H1 (cell line): ENCODE measurements at regions not wholly inside any gene's neighbourhood (a gene's known extent, or its start where the extent isn't known, plus 50 kb on each side); places are given as distances from the start of the nearest gene placed in this dataset.

Experiments
- CTCF ChIA-PET: fragments of 300-600 bp; sonication (Branson Sonifier 250); formaldehyde crosslinking; loops from one replicate; lab custom pipeline; 2021; ENCODE audit not compliant: partially characterized antibody; lab: Charles Lee
- POLR2A ChIA-PET: fragments of 300-600 bp; sonication (Branson Sonifier 250); formaldehyde crosslinking; loops from one replicate; lab custom pipeline; 2021; ENCODE audit warnings: inconsistent platforms; ENCODE audit not compliant: partially characterized antibody; lab: Charles Lee
- DNase-seq, 2 experiments: peaks; one replicate each; pipeline versions ENCODE4 v3.0.0 to v3.0.0-alpha.2; 2010 to 2022; ENCODE audit warnings: low spot score in 2 of 2, low read depth in 1 of 2, mixed read lengths in 1 of 2
- FAIRE-seq: peaks from 2 replicates; lab custom pipeline; 2011; peaks lifted over from hg19 to GRCh38; lab: Jason Lieb, UNC
- H2AFZ ChIP-seq: 2 replicates; pipeline ENCODE4 v1.8.1; 2012; ENCODE audit warnings: low read length, inconsistent platforms
- H2AK5ac ChIP-seq: 2 replicates; pipeline ENCODE4 v1.6.1; 2013; ENCODE audit warnings: low read depth, low read length
- H2BK120ac ChIP-seq: replicated peaks from 2 replicates; pipeline ENCODE3; 2013; ENCODE audit warnings: low read depth, low read length, inconsistent platforms
- H2BK12ac ChIP-seq: 2 replicates; pipeline ENCODE4 v1.6.1; 2013; ENCODE audit warnings: low read depth, low read length
- H2BK15ac ChIP-seq: 2 replicates; pipeline ENCODE4 v1.6.1; 2013; ENCODE audit warnings: low read length
- H2BK20ac ChIP-seq: 2 replicates; pipeline ENCODE4 v1.6.1; 2013; ENCODE audit warnings: low read length
- H2BK5ac ChIP-seq: 2 replicates; pipeline ENCODE4 v1.6.1; 2013; ENCODE audit warnings: low read depth, low read length
- H3K14ac ChIP-seq: 2 replicates; pipeline ENCODE4 v1.6.1; 2013; ENCODE audit warnings: inconsistent platforms; ENCODE audit not compliant: insufficient read length
- H3K18ac ChIP-seq: 2 replicates; pipeline ENCODE4 v1.6.1; 2013; ENCODE audit warnings: low read length; ENCODE audit errors: extremely low read depth
- H3K23ac ChIP-seq: 2 replicates; pipeline ENCODE4 v1.6.1; 2013; ENCODE audit warnings: inconsistent platforms; ENCODE audit not compliant: insufficient read length
- H3K23me2 ChIP-seq: 2 replicates; pipeline ENCODE4 v1.6.1; 2013; ENCODE audit warnings: low read depth, low read length
- H3K27ac ChIP-seq: 2 replicates; pipeline ENCODE4 v1.6.1; 2011; ENCODE audit warnings: low read depth, low read length, inconsistent platforms
- H3K27me3 ChIP-seq, 4 experiments: replicated peaks in 1 of 4; 1 replicate in 1 of 4; 2 replicates in 3 of 4; pipeline versions ENCODE4 v1.6.1 to v1.8.1; 2011 to 2013; ENCODE audit warnings: low read length in 3 of 4, mild to moderate bottlenecking in 3 of 4, inconsistent platforms in 2 of 4, mixed read lengths in 2 of 4, moderate library complexity in 1 of 4; ENCODE audit not compliant: control insufficient read depth in 3 of 4, insufficient read depth in 3 of 4; ENCODE audit errors: extremely low read depth in 1 of 4
- H3K36me3 ChIP-seq, 4 experiments: 2 replicates each; pipeline versions ENCODE4 v1.6.1 to v1.8.1; 2011 to 2013; ENCODE audit warnings: mild to moderate bottlenecking in 4 of 4, low read length in 3 of 4, moderate library complexity in 2 of 4, control low read depth in 1 of 4, inconsistent platforms in 1 of 4; ENCODE audit not compliant: insufficient read depth in 4 of 4, control insufficient read depth in 2 of 4
- H3K4ac ChIP-seq: replicated peaks from 2 replicates; pipeline ENCODE3; 2013; ENCODE audit warnings: low read length, low read depth, mixed read lengths, inconsistent platforms; ENCODE audit not compliant: insufficient read length
- H3K4me1 ChIP-seq, 4 experiments: replicated peaks in 1 of 4; 1 replicate in 1 of 4; 2 replicates in 3 of 4; pipeline versions ENCODE4 v1.6.1 to v1.8.1; 2011 to 2013; ENCODE audit warnings: low read length in 3 of 4, inconsistent platforms in 2 of 4, mixed read lengths in 1 of 4; ENCODE audit not compliant: insufficient read depth in 4 of 4, control insufficient read depth in 3 of 4
- H3K4me2 ChIP-seq, 2 experiments: 2 replicates each; pipeline versions ENCODE4 v1.6.1 to v1.8.1; 2011 to 2013; ENCODE audit warnings: low read depth in 2 of 2, low read length in 2 of 2, control low read depth in 1 of 2, inconsistent platforms in 1 of 2, mild to moderate bottlenecking in 1 of 2; ENCODE audit not compliant: insufficient read depth in 1 of 2
- H3K4me3 ChIP-seq, 4 experiments: fragments of 200-600, 300-600 bp in 1 of 4; sonication (generic), shearing (Covaris generic), sonication (Bioruptor Twin) in 1 of 4; 2 replicates each; pipeline versions ENCODE4 v1.5.1 to v1.8.1; 2011 to 2016; ENCODE audit warnings: low read length in 4 of 4, low read depth in 3 of 4, control low read depth in 2 of 4, inconsistent platforms in 2 of 4, mild to moderate bottlenecking in 2 of 4, mixed read lengths in 1 of 4, moderate library complexity in 1 of 4; ENCODE audit not compliant: insufficient read depth in 2 of 4; ENCODE audit errors: extremely low read depth in 1 of 4
- H3K56ac ChIP-seq: replicated peaks from 2 replicates; pipeline ENCODE3; 2013; ENCODE audit warnings: low read depth, mild to moderate bottlenecking, mixed read lengths, low read length, inconsistent platforms; ENCODE audit not compliant: insufficient read length
- H3K79me1 ChIP-seq: 2 replicates; pipeline ENCODE4 v1.6.1; 2013; ENCODE audit warnings: low read depth, low read length, control low read depth
- H3K79me2 ChIP-seq, 2 experiments: 2 replicates each; pipeline versions ENCODE4 v1.6.1 to v1.8.1; 2012 to 2013; ENCODE audit warnings: low read length in 2 of 2, mild to moderate bottlenecking in 2 of 2, inconsistent platforms in 1 of 2; ENCODE audit not compliant: insufficient read depth in 2 of 2, control insufficient read depth in 1 of 2
- H3K9ac ChIP-seq, 4 experiments: replicated peaks in 1 of 4; 1 replicate in 1 of 4; 2 replicates in 3 of 4; pipeline versions ENCODE4 v1.6.1 to v1.8.1; 2011 to 2013; ENCODE audit warnings: low read depth in 3 of 4, low read length in 3 of 4, control low read depth in 2 of 4, mild to moderate bottlenecking in 2 of 4, moderate library complexity in 2 of 4, inconsistent platforms in 1 of 4; ENCODE audit errors: extremely low read depth in 1 of 4
- H3K9me3 ChIP-seq, 2 experiments: 2 replicates each; pipeline versions ENCODE4 v1.6.1 to v1.8.1; 2012 to 2013; ENCODE audit warnings: mild to moderate bottlenecking in 2 of 2, moderate library complexity in 2 of 2, control low read depth in 1 of 2, inconsistent platforms in 1 of 2, low read depth in 1 of 2, low read length in 1 of 2, mixed read lengths in 1 of 2; ENCODE audit not compliant: insufficient read depth in 2 of 2
- H4K20me1 ChIP-seq, 2 experiments: replicated peaks in 1 of 2; 2 replicates each; pipeline versions ENCODE3 to v1.8.1; 2011 to 2013; ENCODE audit warnings: inconsistent platforms in 2 of 2, low read length in 2 of 2, mild to moderate bottlenecking in 1 of 2; ENCODE audit not compliant: insufficient read depth in 2 of 2, control insufficient read depth in 1 of 2
- H4K5ac ChIP-seq: 2 replicates; pipeline ENCODE4 v1.6.1; 2013; ENCODE audit warnings: low read length, low read depth, mixed read lengths, inconsistent platforms; ENCODE audit not compliant: insufficient read length
- H4K8ac ChIP-seq: 2 replicates; pipeline ENCODE4 v1.8.0; 2013; ENCODE audit warnings: mild to moderate bottlenecking, moderate library complexity, low read length, inconsistent platforms; ENCODE audit not compliant: insufficient read depth; ENCODE audit errors: extremely low read depth
- H4K91ac ChIP-seq: replicated peaks from 2 replicates; pipeline ENCODE3; 2013; ENCODE audit warnings: low read length, mixed read lengths, inconsistent platforms; ENCODE audit not compliant: insufficient read length
- ATF3 ChIP-seq: IDR thresholded peaks from 2 replicates; pipeline ENCODE4 v1.6.1; 2011; ENCODE audit warnings: low read depth, mild to moderate bottlenecking, low read length; ENCODE audit not compliant: insufficient read depth
- CTBP2 ChIP-seq: IDR thresholded peaks from 2 replicates; pipeline ENCODE4 v1.7.0; 2011; ENCODE audit warnings: borderline replicate concordance, mild to moderate bottlenecking, moderate library complexity, mixed read lengths, low read length; ENCODE audit not compliant: insufficient read depth, insufficient read length
- GABPA ChIP-seq: IDR thresholded peaks from 2 replicates; pipeline ENCODE4 v1.6.1; 2011; ENCODE audit warnings: mild to moderate bottlenecking, low read length, moderate library complexity, borderline replicate concordance; ENCODE audit not compliant: insufficient read depth
- GTF2F1 ChIP-seq: IDR thresholded peaks from 2 replicates; pipeline ENCODE4 v1.6.1; 2012; ENCODE audit warnings: low read depth, low read length, improper control_type of control experiment, borderline replicate concordance
- HDAC6 ChIP-seq: IDR thresholded peaks from one replicate; pipeline ENCODE4 v1.7.1; 2012; ENCODE audit warnings: low read depth, mild to moderate bottlenecking, inconsistent platforms, low read length, moderate library complexity
- RFX5 ChIP-seq: IDR thresholded peaks from 2 replicates; pipeline ENCODE4 v1.6.1; 2011; ENCODE audit warnings: low read depth, low read length, improper control_type of control experiment, borderline replicate concordance
- SRF ChIP-seq: IDR thresholded peaks from 2 replicates; pipeline ENCODE4 v1.6.1; 2011; ENCODE audit warnings: mild to moderate bottlenecking, low read depth, low read length, moderate library complexity
- WGBS, 2 experiments: shearing (Covaris generic) in 1 of 2; methylation state at CpG; one replicate each; pipeline versions ENCODE4 v1.1.6 to v1.1.7; 2013 to 2015; ENCODE audit warnings: low lambda C conversion rate in 2 of 2, mixed read lengths in 2 of 2, inconsistent platforms in 1 of 2, low coverage in 1 of 2, missing lambda C conversion rate in 1 of 2; ENCODE audit not compliant: insufficient replicate concordance in 2 of 2, insufficient coverage in 1 of 2, insufficient read length in 1 of 2; ENCODE audit errors: extremely low coverage in 1 of 2, missing lambda C conversion rate in 1 of 2; 5-methylcytosine and 5-hydroxymethylcytosine counted together
- TF ChIP-seq, protein P1 (sequence below): IDR thresholded peaks from 2 replicates; pipeline ENCODE4 v1.6.1; 2012; ENCODE audit warnings: low read length, inconsistent platforms

- TF ChIP-seq RFX5 (no peak), HDAC6 (no peak), GTF2F1 (no peak), CTBP2 (no peak), ATF3 (no peak), GABPA (no peak), SRF (no peak)
- TF ChIP-seq, protein P1, sequence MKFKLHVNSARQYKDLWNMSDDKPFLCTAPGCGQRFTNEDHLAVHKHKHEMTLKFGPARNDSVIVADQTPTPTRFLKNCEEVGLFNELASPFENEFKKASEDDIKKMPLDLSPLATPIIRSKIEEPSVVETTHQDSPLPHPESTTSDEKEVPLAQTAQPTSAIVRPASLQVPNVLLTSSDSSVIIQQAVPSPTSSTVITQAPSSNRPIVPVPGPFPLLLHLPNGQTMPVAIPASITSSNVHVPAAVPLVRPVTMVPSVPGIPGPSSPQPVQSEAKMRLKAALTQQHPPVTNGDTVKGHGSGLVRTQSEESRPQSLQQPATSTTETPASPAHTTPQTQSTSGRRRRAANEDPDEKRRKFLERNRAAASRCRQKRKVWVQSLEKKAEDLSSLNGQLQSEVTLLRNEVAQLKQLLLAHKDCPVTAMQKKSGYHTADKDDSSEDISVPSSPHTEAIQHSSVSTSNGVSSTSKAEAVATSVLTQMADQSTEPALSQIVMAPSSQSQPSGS: no peak
Observed at GRCh38 chr1:4976859-4977440, 322.5 kb downstream of the AJAP1 start.

More at GRCh38 chr1:4976859-4977440, 322.5 kb downstream of the AJAP1 start:
- Histone ChIP-seq H3K27me3 (no peaks in the 10 kb centered on the region), H3K9ac (no peak overlapping the region), H3K56ac (no peak overlapping the region), H3K9me3 (no peaks in the 10 kb centered on the region), H4K20me1 (no peaks in the 10 kb centered on the region), H3K14ac (no peak overlapping the region), H2BK15ac (no peak overlapping the region), H4K91ac (no peak overlapping the region), H2BK120ac (no peak overlapping the region), H3K4me1 (no peaks in the 10 kb centered on the region), H3K4ac (no peak overlapping the region), H2AFZ (no peak overlapping the region), H2BK5ac (no peak overlapping the region), H3K27ac (no peak overlapping the region), H3K36me3 (no peaks in the 10 kb centered on the region), H3K79me1 (no peaks in the 10 kb centered on the region), H3K18ac (no peak overlapping the region), H4K5ac (no peak overlapping the region), H3K4me3 (no peak overlapping the region), H2AK5ac (no peak overlapping the region), H2BK20ac (no peak overlapping the region), H4K8ac (no peak overlapping the region; the same call in 1 of the 2 replicates), H3K4me2 (no peak overlapping the region), H3K23me2 (no peaks in the 10 kb centered on the region), H3K23ac (no peak overlapping the region), H3K79me2 (no peaks in the 10 kb centered on the region), H2BK12ac (no peak overlapping the region)
- CTCF ChIA-PET: no interaction called here
- no peak for FAIRE-seq
- DNase-seq: no peak
- WGBS, 2 experiments: 97% methylated on average over 15 of the region's 15 CpGs; no CpG with 5 or more reads in 1 of the 2 experiments
- POLR2A ChIA-PET: no interaction called here
